NCI-H1417 (cell line): ENCODE measurements at regions not wholly inside any gene's neighbourhood (a gene's known extent, or its start where the extent isn't known, plus 50 kb on each side); places are given as distances from the start of the nearest gene placed in this dataset.
"Not testable (repeated sequence)": the region's sequence is repeated elsewhere in the genome, so short reads cannot be mapped to it uniquely, and the experiment has no call there.

Experiments used
- DNase-seq, 3 experiments: peaks; one replicate each; lab custom pipeline; 2025; lab: John Stamatoyannopoulos, UW

DNA sequence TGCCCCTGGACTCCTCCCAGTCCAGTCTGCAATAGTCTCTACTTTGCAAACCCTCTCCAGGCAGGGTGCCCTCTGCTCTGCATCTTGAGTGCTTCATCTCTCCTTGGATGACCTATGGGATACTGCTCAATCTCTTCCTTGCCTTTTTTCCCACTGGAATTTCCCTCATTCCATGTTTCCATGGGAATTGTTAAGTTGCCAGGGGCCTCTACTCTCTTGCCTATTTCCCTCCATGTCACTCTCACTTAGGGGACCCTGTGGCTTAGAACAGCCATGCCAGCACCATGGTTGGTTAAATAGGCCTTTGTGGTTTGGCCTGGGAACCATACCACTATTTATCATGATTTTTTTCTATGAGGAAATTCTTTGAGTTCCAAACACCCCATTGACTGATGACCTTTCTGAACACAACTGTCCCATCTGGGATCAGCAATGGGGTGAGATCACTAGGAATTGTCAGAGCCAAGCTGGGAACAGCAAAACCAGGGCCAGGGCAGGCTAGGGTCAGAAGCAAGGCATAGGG lies 91.4 kb upstream of the RBMS1 start:
- no peak for DNase-seq

DNA sequence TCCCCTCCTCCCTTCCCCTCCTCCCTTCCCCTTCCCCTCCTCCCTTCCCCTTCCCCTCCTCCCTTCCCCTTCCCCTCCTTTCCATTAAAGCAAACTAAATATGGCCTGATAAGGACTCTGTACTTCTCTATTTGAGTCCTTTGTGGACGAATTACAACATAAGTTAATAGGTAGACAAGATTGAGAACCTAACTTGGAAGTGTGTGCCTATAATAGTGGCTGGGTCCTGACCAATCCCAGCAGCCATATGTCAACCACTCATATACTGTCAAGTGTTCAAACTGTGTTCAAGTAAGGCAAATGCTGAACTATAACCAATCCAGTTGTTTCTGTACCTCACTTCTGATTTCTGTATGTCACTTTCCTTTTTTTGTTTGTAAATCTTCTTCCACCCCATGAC lies 97.1 kb upstream of the RBMS1 start:
- no peak for DNase-seq

- no peak for DNase-seq
These were observed 98.8 kb upstream of the RBMS1 start for GRCh38 chr2:160592401-160592800.

GRCh38 chr2:160592993-160593392 lies 99.4 kb upstream of the RBMS1 start:
- DNase-seq = no peak

GRCh38 chr2:160596441-160596840 lies 102.8 kb upstream of the RBMS1 start:
- DNase-seq = no peak

- not testable (repeated sequence) for DNase-seq
These were observed 106.8 kb upstream of the RBMS1 start for GRCh38 chr2:160600437-160600836.

- no peak for DNase-seq
These were observed 108.5 kb upstream of the RBMS1 start for GRCh38 chr2:160602073-160602472.

GRCh38 chr2:160603771-160604510 lies 110.3 kb upstream of the RBMS1 start:
- DNase-seq = no peak

- DNase-seq = no peak
These were observed 112.7 kb upstream of the RBMS1 start for GRCh38 chr2:160606341-160606740.

- no peak for DNase-seq
These were observed 115.0 kb upstream of the RBMS1 start for GRCh38 chr2:160608599-160608998.

- DNase-seq = no peak
These were observed 115.7 kb upstream of the RBMS1 start for GRCh38 chr2:160609346-160609745.

- DNase-seq = no peak
These were observed 116.4 kb upstream of the RBMS1 start for GRCh38 chr2:160610041-160610440.

DNA sequence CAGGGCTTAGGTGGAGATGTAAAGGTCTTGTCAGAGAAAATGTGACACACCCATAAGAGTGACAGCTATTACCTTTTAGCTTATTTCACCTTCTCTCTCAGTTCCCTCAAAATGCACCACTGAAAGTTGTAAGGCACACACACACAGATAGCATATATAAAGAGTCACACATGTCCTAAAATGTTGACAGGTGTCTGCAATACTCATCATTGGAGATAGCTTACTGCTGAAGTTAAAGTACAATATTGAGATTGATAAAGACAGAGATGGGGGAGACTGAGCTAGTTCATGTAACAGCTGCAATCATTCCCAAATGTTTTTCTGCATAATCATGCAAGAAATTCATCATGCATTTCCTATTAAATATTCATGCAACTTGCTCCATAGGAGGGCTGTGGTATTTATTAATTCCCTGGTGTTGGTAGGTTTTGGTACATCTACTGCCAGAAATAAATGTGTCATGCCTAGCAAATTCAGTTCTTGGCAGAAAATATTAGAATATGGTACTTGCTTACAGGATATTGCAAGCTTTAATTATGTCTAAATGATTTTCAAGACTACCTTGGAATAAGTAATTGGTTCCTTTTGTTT lies 118.8 kb upstream of the RBMS1 start:
- DNase-seq = no peak

DNA sequence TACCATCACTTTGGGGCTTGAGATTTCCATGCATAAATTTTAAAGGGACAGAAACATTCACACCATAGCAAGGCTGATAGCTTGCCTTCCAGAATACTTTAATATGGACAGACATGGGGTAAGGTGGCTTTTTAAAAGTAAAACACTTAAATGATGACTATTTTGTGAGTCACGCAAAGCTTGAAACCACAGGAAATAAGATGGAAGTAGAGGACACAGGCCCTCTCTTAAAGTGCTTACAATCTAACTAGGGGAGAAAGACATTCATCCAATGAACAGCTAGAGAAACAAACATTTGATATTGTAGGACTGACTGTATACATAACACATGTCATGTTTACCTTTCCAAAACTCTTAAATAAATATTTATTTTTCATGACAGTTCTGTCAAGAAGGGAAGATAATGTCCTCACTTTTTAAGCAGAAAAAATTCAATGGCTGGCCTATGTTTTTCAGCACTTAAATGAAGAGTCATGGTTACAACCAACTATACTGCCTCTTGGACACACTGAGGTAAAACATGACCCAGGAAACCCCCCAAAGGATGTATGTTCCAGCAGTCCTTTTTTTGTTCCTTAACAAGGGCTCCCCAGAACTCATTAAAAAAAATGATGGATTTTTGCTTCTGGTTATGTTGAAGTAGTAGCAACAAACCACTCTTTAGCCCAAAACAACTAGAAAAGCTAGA lies 120.0 kb upstream of the RBMS1 start:
- DNase-seq = no peak

DNA sequence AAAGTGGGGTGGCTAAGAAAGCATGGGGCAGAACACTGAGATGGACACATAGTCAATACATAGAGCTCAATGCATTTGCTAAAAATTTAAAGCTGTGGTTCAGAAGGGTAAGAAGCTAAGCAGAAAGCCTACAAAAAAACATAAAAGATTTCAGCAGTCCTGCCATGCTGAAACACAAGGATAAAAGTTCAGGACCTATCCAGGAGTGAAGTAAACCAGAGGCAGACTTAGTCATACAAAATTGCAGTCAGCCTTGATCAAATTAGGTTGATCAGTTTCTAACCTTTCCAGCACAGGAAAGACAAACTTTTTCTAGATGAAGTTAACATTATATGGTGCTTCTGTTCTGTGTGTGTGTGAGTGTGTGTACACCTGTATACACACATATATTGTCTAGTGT lies 120.8 kb upstream of the RBMS1 start:
- DNase-seq = no peak

GRCh38 chr2:160615706-160616105 lies 122.1 kb upstream of the RBMS1 start:
- no peak for DNase-seq

- no peak for DNase-seq
These were observed 122.5 kb upstream of the RBMS1 start for GRCh38 chr2:160616149-160616548.

- no peak for DNase-seq
These were observed 128.1 kb upstream of the RBMS1 start for GRCh38 chr2:160621748-160622147.

GRCh38 chr2:160628020-160628637 lies 134.5 kb upstream of the RBMS1 start:
- peak in 2 of 3 experiments; percentile 1 to 3 for DNase-seq

GRCh38 chr2:160628811-160629210 lies 135.2 kb upstream of the RBMS1 start:
- DNase-seq = no peak

DNA sequence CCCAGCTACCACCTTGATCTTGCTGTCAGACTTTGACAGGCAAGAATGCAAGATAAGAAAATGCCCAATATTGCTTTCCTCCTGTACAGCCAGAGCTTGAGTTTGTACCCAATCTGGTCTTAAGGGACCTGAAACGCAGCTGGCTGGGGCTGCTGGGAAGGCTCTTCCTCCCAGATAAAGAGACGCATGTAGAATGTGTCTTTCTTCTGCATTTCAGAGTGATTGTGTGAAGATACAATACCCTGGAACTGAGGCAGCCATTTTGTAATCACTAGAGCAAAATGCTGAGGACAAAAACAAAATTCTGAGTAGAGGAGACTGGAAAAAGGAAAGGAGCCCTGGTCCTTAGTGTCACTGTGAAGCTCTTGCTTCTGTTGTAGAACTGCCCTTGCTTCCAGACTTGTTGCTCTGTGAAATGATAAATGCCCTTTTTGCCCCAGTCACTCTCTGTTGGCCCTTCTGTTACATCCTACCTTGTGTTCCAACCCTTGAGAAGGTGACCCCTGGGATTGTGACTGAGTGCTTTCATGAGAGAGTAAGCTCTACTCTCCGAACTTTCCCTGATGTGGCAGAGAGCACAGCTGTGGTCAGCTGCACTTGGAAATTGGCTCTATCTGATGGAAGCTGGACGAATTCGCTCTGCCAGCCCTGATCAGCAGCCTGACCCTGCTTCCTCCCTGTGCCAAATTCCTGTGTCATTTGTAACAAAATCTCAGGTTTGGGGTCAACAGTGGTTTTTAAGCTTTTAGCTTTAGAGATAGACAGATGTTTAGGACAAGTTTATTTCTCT lies 137.4 kb upstream of the RBMS1 start:
- DNase-seq = no peak
